ENCODE measurements at regions not wholly inside any gene's neighbourhood (a gene's known extent, or its start where the extent isn't known, plus 50 kb on each side); places are given as distances from the start of the nearest gene placed in this dataset.

DNA sequence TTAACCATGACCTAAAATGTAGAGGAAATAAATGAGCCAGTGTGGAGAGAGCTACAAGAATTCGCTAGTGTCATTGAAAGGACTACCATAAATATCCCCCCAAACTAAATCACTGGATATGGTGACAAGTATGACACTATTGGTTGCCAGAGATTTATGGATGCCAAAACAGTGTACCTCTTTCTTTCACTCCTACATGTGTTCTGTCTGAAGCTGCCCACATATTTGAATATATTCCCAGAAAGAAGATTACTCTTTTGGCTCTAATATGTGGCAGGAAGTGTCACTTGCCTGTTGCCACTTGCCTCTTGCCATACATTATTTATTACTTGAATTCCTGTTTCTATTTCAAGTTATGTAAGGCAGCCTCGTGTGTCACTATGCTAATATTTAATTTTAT is 1573.6 kb downstream of the TECRL start:
- H3K4me3 ChIP-seq (ENCODE audit: low read depth in 2 of 2, low read length in 2 of 2), result no peak overlapping the region
- no peaks in the 10 kb centered on the region for H3K9me3 ChIP-seq (ENCODE audit: control insufficient read depth, insufficient read depth, low read depth, low read length)
- H3K27me3 ChIP-seq (ENCODE audit: control insufficient read depth, insufficient read depth, low read length), result no peaks in the 10 kb centered on the region
- intact Hi-C loops (cut with micrococcal nuclease; ENCODE audit: unreplicated experiment) (no loop called here), in situ Hi-C loops (cut with HindIII; ENCODE audit: low pct_unique_long_range_greater_than_20kb, low sequenced_read_pairs) (no loop called here)
- no peaks in the 10 kb centered on the region for H3K36me3 ChIP-seq (ENCODE audit: control insufficient read depth, insufficient read depth, low read length)
- DNase-seq (ENCODE audit: low read depth, low spot score), result no peak
- H3K27ac ChIP-seq (ENCODE audit: low read length), result no peak overlapping the region
- TF ChIP-seq, protein P1, sequence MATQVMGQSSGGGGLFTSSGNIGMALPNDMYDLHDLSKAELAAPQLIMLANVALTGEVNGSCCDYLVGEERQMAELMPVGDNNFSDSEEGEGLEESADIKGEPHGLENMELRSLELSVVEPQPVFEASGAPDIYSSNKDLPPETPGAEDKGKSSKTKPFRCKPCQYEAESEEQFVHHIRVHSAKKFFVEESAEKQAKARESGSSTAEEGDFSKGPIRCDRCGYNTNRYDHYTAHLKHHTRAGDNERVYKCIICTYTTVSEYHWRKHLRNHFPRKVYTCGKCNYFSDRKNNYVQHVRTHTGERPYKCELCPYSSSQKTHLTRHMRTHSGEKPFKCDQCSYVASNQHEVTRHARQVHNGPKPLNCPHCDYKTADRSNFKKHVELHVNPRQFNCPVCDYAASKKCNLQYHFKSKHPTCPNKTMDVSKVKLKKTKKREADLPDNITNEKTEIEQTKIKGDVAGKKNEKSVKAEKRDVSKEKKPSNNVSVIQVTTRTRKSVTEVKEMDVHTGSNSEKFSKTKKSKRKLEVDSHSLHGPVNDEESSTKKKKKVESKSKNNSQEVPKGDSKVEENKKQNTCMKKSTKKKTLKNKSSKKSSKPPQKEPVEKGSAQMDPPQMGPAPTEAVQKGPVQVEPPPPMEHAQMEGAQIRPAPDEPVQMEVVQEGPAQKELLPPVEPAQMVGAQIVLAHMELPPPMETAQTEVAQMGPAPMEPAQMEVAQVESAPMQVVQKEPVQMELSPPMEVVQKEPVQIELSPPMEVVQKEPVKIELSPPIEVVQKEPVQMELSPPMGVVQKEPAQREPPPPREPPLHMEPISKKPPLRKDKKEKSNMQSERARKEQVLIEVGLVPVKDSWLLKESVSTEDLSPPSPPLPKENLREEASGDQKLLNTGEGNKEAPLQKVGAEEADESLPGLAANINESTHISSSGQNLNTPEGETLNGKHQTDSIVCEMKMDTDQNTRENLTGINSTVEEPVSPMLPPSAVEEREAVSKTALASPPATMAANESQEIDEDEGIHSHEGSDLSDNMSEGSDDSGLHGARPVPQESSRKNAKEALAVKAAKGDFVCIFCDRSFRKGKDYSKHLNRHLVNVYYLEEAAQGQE (IDR thresholded peaks at IDR 0.05; ENCODE audit: insufficient read depth in 1 of 2, low read depth in 2 of 2, low read length in 1 of 2), result no peak
- TF ChIP-seq POLR2AphosphoS5 (IDR thresholded peaks at IDR 0.05; ENCODE audit: low read depth, low read length) (no peak), SIN3A (IDR thresholded peaks at IDR 0.05; ENCODE audit: borderline replicate concordance, insufficient read depth, low read depth, low read length) (no peak), TCF7L2 (IDR thresholded peaks at IDR 0.05; ENCODE audit: low read depth, low read length) (no peak)
- TF ChIP-seq, protein P2, sequence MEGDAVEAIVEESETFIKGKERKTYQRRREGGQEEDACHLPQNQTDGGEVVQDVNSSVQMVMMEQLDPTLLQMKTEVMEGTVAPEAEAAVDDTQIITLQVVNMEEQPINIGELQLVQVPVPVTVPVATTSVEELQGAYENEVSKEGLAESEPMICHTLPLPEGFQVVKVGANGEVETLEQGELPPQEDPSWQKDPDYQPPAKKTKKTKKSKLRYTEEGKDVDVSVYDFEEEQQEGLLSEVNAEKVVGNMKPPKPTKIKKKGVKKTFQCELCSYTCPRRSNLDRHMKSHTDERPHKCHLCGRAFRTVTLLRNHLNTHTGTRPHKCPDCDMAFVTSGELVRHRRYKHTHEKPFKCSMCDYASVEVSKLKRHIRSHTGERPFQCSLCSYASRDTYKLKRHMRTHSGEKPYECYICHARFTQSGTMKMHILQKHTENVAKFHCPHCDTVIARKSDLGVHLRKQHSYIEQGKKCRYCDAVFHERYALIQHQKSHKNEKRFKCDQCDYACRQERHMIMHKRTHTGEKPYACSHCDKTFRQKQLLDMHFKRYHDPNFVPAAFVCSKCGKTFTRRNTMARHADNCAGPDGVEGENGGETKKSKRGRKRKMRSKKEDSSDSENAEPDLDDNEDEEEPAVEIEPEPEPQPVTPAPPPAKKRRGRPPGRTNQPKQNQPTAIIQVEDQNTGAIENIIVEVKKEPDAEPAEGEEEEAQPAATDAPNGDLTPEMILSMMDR (IDR thresholded peaks at IDR 0.05), result no peak
- BruUV-seq (replicated peaks), result no TSS peak
- CTCF ChIA-PET, result no interaction called here
- no peaks in the 10 kb centered on the region for H3K4me1 ChIP-seq (ENCODE audit: control insufficient read depth, insufficient read depth, low read length)
- ATAC-seq, result no peak
- POLR2A ChIA-PET, result no interaction called here

DNA sequence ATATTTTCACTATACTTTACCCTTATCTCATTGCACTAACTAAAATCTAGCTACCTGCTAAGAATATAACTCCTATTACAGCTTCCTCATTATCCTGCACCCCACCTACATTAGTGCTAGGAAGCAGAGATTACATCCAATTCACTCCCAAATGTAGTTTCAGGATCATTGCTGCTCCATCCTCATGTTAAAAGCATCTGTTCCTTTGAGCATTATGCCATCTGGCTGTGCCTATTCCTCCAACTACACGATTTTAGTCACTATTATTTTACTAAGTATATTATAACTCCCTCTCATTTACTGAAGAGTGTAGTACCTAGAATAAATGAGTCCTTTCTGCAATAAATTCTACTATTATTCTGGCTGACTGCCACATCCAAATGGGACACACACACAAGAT is 1586.9 kb downstream of the TECRL start:
- H3K27me3 ChIP-seq (ENCODE audit: control insufficient read depth, insufficient read depth, low read length), result no peaks in the 10 kb centered on the region
- no peaks in the 10 kb centered on the region for H3K9me3 ChIP-seq (ENCODE audit: control insufficient read depth, insufficient read depth, low read depth, low read length)
- H3K27ac ChIP-seq (ENCODE audit: low read length), result no peak overlapping the region
- no peaks in the 10 kb centered on the region for H3K36me3 ChIP-seq (ENCODE audit: control insufficient read depth, insufficient read depth, low read length)
- no peak overlapping the region for H3K4me3 ChIP-seq (ENCODE audit: low read depth in 2 of 2, low read length in 2 of 2)
- ChIA-PET POLR2A (no interaction called here), CTCF (no interaction called here)
- ATAC-seq (no peak), DNase-seq (ENCODE audit: low read depth, low spot score) (no peak)
- intact Hi-C loops (cut with micrococcal nuclease; ENCODE audit: unreplicated experiment) (no loop called here), in situ Hi-C loops (cut with HindIII; ENCODE audit: low pct_unique_long_range_greater_than_20kb, low sequenced_read_pairs) (no loop called here)
- H3K4me1 ChIP-seq (ENCODE audit: control insufficient read depth, insufficient read depth, low read length), result no peaks in the 10 kb centered on the region
- BruUV-seq (replicated peaks), result no TSS peak
- TF ChIP-seq SIN3A (IDR thresholded peaks at IDR 0.05; ENCODE audit: borderline replicate concordance, insufficient read depth, low read depth, low read length), result no peak
- TF ChIP-seq, protein P1 (IDR thresholded peaks at IDR 0.05; ENCODE audit: insufficient read depth in 1 of 2, low read depth in 2 of 2, low read length in 1 of 2), result no peak
- no peak for TF ChIP-seq TCF7L2 (IDR thresholded peaks at IDR 0.05; ENCODE audit: low read depth, low read length)
- TF ChIP-seq POLR2AphosphoS5 (IDR thresholded peaks at IDR 0.05; ENCODE audit: low read depth, low read length), result no peak
- TF ChIP-seq, protein P2 (IDR thresholded peaks at IDR 0.05), result no peak

Data from Panc1 (cell line).